Dermis blood vessel endothelial cell (primary cell): ENCODE measurements at regions not wholly inside any gene's neighbourhood (a gene's known extent, or its start where the extent isn't known, plus 50 kb on each side); places are given as distances from the start of the nearest gene placed in this dataset.

Experiments
- DNase-seq: peaks from one replicate; pipeline ENCODE4 v3.0.0; 2010

DNA sequence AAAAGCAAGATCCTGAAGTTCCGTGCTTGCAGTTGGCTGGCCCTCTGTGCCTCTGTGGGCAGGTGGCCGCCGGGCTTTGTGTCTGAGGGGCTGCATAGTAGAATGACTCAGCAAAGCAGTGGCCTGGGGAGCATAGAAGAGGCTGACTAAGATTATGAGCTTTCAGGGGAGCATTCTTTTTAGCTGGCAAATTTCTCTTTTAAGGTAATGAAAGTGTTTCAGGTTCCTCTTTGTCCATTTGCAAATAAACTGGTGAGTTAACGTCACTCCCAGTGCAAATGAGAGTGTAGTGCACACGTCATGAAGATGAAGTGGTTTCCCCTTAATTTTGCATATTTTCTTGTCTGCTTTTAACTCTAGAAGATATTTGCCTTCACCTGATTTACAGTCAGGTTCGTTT is 98.6 kb downstream of the BCL2L11 start:
- no peak for DNase-seq

GRCh38 chr2:111219734-111220505 is 99.2 kb downstream of the BCL2L11 start:
- DNase-seq = no peak

- DNase-seq = no peak
Observed at GRCh38 chr2:111220962-111221361, 100.2 kb downstream of the BCL2L11 start.

DNA sequence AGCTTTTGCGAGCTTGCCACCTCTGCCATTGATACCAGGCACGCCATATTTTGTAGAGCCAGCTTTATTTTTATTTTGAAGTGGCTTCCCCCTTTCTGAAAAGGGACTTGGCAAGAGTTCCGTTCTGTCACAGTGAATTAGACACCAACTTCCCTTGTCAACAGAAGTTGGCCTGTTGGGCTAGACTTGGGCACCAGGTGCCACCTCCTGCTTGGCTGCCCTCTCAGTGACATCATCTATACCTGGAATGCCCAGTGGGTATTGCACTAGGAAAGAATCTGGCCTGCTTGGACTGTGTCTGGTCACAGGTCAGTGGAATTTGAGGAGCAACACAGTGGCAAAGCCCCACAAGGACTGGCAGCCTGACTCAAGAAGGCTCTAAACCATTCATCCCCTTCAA is 101.0 kb downstream of the BCL2L11 start:
- no peak for DNase-seq

DNA sequence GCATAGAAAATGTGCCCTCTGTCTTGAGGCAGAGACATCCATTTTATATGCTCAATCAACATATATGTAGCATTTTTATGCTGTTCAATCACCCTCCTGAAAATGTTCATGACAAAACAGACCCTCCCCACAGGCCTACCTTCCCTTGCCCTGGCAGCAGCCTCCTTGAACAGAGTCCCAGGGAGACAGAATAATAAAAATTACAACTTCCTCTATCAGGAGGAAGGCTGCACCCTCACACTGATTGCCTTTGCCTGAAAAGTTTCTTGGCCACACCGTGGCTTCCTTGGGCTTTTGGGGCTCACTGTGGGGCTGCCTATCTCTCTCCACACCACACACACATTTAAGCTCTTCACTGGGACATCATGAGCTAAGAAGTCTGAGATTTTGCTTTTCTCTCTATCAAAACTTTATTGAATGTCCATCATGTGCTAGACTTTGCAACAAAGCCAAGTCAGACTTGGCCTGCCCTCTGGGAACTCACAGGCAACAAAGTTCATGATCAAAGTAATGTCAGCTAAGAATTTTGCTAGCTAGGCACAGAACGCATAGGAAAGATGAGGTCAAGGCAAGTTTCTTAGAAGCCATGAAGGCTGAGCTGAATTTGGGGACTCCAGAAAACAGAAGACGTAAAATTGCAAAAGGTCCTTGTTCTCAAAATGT is 101.6 kb downstream of the BCL2L11 start:
- no peak for DNase-seq

GRCh38 chr2:111225856-111226255 is 105.1 kb downstream of the BCL2L11 start:
- DNase-seq = no peak

GRCh38 chr2:111226876-111227700 is 106.4 kb downstream of the BCL2L11 start:
- DNase-seq = no peak

- peak; percentile 36 for DNase-seq
Observed at GRCh38 chr2:111227716-111228141, 107.0 kb downstream of the BCL2L11 start.

GRCh38 chr2:111231532-111232252 is 111.0 kb downstream of the BCL2L11 start:
- no peak for DNase-seq

DNA sequence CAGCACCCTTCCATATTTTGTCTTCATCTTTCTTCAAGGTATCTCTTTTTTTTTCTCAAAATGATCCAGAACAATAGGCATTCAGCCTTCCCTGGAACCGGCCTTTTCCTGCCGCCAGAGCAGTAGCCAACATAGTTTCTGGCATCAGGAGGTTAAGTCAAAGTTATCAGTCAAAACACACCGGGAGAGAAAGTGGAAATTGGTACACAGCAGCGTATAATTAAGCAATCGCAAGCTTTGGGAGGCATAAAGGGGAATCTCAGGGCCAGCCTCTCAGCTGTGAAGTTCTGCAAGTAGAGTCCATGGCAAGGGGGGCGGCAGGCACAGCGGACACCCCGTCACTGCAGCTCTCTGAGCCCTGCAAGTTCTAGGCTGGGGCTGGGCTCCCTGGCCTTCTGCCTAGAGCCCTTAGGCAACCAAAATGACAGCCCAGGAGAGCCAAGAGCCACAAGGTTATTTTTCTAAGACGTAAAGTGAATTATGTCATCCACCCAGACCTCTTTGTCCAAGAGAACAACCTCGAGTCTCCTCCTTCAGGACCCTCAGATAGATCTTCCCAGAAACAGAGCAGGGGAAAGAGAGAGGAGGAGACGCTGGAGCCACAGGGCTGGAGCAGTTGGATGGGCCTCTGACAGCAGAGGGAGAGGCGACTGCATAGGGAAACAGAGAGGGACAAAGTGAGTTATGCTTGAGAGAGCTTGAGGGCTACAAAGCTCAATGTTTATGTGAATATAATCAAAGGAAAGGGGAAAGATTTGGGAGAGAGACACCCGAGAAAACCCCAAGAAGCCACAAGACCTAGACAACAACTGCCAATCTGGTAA is 114.7 kb downstream of the BCL2L11 start:
- DNase-seq = peak; percentile 17

DNA sequence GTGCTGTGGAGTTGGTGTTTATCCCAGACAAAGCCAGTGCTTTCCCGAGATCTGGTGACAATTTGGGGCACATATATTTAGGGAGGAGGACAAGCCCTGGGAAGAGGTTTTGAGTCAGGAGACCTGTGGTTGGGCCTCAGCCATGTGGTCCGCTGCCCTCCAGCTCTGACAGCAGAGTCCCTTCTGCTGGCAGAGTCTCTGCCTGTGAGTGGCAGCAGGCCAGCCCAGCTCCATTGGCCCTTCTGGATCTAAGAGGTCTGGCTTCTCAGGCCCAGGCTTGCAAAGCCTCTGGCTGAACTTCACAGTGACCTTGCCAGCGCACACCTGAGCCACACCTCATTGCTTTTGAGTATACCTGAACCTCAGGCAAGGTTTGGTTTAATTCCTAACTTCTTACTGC is 115.3 kb downstream of the BCL2L11 start:
- no peak for DNase-seq

DNA sequence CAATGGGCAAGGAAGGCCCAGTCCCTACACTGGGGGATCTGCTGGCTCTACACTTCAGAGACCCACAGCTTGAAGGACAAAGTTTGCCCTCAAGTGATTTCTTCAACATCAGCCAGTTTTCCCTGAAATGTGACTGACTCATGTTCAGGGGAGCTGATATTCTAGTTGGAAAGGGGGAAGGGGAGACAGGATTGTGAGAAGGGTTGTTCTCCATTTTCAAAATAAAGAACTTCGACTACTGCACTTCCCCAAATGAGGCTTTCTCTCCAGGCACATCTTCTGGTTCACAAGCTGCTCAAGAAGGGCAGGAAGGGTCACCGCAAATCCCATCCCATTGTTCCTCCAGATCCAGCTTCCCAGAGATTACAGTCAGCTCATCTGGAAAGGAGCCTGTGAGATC is 117.6 kb downstream of the BCL2L11 start:
- DNase-seq = no peak

- DNase-seq = no peak
Observed at GRCh38 chr2:111239107-111239506, 118.4 kb downstream of the BCL2L11 start.

GRCh38 chr2:111239581-111240249 is 119.0 kb downstream of the BCL2L11 start:
- no peak for DNase-seq

DNA sequence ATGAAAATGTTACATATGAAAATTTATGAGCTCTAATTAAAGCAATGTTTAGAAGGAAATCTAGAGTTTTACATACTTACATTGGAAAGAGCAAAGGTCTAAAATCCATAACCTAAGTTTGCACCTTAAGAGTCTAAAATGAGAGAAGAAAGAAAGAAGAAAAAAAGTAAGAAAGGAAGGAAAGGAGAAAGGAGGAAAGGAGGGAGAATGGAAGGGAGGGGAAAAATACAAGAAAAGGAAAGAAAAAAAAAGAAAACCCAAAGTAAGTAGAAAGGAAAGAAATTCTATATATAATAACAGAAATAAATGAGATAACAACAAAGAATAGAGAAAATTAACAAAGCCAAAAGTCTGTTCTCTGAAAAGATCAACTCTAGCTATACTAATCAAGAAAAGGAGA is 122.6 kb downstream of the BCL2L11 start:
- DNase-seq = no peak

- no peak for DNase-seq
Observed at GRCh38 chr2:111244864-111245263, 124.2 kb downstream of the BCL2L11 start.

DNA sequence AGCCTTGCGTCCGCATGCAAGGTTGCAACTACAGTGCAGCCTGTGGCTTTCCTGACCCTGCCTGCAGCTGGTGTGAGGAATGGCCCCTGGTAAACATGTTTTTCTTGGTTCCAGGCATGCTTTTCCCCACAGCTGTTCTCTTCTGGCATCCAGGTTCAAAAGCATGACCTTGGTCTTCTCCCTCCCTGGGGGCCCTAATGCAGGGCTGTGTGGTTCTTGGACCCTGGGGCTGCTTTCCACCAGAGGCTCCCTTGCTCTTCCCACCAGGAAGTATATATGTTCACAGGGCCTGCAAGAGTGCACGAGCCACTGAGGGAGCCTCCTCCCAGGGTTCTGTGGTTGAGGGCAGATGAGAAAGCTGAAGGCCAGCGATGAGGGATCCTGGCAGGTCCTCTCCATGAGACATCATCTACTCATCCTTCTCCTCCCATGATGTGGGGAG is 125.9 kb downstream of the BCL2L11 start:
- no peak for DNase-seq

GRCh38 chr2:111247491-111247890 is 126.8 kb downstream of the BCL2L11 start:
- no peak for DNase-seq

- DNase-seq = no peak
Observed at GRCh38 chr2:111249806-111250205, 129.1 kb downstream of the BCL2L11 start.

- no peak for DNase-seq
Observed at GRCh38 chr2:111250448-111251030, 129.8 kb downstream of the BCL2L11 start.

DNA sequence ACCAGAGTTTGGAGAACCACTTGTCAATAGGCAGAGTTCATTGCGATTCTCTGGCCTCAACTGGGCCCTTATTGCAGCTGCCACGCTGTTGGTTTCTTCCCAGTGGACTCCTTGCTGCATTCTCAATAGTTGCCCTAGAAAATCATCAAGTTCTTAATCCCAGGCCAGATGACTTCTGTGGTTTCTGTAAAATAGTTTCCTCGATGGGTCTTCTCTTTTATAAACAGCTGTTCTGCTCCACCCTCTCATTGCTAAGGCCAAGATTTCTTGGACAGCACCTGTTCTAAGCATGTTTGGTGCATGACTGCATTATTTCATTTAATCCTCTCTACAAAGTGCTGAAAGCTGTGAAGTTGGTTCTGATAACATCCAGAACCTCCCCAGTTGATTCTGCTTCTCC is 131.0 kb downstream of the BCL2L11 start:
- DNase-seq = no peak
